ENCODE measurements at regions not wholly inside any gene's neighbourhood (a gene's known extent, or its start where the extent isn't known, plus 50 kb on each side); places are given as distances from the start of the nearest gene placed in this dataset.
A peak's percentile ranks its signal among the peaks of the same experiment; 100 is the strongest.
"Not testable (repeated sequence)": the region's sequence is repeated elsewhere in the genome, so short reads cannot be mapped to it uniquely, and the experiment has no call there.

GRCh38 chr9:72471096-72471495, 50.3 kb upstream of the TMC1 start:
- no peak for DNase-seq

DNA sequence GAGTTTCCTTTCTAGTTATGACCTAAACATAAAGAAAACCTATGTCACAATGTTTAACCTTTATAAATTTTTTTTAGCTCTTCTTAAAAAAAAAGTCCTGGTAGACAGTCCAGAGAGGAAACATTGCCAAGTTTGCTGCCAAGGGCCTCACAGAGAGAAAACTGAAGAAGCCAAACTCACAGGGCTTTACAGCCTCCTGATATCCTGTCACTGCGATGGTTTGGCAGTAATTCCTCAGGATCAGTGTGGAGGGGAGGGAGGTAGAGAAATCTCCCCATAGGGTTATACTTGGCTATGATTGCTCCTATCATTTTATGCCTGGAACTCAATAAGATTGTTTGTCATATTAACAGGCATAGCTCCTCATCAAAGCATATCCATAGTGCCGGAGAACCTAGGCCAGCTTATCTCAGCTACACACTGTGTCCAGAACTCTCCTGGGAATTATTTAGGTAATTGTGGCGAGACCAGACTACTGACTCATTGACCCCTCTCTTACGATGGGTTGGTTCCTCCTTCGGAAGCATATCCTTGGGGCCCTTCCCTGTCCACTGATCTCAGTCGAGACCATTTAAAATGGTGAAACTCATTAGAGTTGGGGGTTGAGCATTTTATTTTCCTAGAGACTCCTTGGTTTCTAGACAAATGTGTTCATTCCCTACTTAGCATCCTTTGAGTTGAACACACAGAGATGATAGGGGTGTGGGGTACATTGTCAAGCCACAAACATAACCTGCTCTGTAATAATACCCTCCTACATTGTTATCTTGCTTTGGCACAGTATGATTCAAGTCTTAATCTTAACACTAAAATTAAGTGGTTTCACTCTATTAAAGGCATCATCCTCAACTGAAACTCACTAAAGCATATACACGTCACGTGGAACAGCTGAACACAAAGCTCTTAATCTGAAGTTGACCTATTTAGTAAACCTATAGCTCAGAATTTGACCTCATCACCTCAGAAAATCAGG, 53.4 kb upstream of the TMC1 start:
- DNase-seq = no peak

GRCh38 chr9:72465593-72465984, 55.8 kb upstream of the TMC1 start:
- no peak for DNase-seq

DNA sequence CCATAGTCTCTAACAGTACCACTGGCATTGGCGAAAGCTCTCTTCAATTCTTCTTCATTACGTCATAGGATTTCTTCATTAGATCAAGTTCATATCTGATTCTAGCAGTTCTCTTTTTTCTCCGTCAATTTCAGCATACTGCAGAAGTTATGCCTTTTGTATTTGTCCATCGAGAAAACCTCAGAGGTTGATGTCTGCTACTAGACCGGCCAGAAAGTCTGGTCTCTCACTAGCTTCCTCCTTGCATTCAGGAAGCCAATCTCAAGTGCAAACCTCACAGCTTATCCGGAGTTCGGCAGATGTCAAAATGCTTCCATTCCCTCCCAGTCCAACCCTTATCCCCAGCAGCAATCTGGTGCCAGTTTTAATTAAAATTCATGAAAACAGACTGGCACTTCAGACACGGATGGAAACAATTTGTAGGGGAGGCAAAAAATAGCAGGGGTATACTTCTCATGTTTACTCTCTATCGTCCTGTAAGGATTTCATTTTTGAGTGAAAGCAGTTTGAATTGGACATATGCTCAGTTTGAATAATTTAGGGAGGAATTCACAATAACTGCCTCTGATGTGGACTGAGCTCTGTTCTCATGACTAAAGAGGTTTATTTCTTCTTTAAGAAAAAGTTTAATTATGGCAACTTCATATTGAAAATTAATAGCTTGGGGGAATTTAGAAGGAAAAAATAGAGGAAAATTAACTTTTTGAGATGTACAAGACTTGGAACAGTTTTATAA, 56.4 kb upstream of the TMC1 start:
- DNase-seq = peak; percentile 65

DNA sequence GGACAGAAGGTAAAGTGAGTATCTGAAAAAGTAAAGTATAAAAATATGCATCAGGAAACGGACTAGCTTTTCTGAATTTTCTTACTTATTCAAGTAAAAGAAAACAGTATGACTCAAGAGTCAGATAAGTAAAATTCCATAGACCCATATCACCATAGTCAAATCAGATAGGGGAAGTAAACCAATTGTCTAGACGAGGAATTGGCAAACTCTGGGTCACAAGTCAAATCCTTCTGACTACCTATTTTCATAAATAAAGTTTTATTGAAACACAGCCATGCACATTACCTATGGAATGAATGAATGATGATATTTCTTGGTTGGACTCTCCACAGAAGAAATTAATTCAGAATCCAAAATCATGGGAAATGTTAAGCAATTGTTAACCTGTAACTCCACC, 59.1 kb upstream of the TMC1 start:
- no peak for DNase-seq

- DNase-seq = no peak
Measured at GRCh38 chr9:72460342-72461312, 60.8 kb upstream of the TMC1 start.

- no peak for DNase-seq
Measured at GRCh38 chr9:72459308-72459707, 62.1 kb upstream of the TMC1 start.

- no peak for DNase-seq
Measured at GRCh38 chr9:72458153-72458552, 63.3 kb upstream of the TMC1 start.

DNA sequence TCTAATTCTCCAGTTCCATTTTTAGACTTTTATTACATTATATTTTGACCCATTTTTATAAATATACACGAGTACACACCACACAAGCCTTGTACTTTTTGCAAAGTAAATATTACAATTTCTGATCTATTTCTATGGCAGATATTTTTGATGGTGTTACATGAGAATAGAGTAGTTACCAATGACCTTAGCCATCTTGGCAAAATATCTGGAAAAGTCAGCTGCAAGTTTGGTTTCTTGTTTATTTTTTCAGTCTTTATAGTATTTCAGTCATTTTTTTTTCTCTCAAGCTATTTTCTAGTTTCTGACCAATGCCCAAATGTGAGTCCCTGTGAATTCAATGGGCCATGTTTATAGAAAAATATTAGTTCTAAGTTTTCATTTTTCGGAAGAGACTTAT, 64.0 kb upstream of the TMC1 start:
- no peak for DNase-seq

GRCh38 chr9:72454871-72455491, 66.4 kb upstream of the TMC1 start:
- DNase-seq = no peak

DNA sequence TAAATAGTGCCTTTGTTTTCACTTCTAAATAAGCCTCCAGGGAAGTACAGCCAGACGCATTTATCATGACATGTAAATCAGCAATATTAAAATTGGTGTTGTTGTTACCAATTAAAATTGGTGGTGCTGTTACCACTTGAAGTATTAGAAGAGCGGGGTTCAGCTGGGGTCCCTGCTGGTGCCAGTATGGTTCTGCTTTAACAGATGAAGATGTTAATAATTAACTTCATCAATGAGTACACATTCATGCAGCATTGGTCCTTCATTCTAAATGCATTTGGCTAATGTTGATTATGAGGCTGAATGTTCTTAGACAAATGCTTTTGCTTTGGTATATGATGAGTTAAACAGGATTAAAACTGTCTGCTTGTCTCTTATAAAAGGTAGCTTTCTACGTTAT, 67.6 kb upstream of the TMC1 start:
- no peak for DNase-seq

DNA sequence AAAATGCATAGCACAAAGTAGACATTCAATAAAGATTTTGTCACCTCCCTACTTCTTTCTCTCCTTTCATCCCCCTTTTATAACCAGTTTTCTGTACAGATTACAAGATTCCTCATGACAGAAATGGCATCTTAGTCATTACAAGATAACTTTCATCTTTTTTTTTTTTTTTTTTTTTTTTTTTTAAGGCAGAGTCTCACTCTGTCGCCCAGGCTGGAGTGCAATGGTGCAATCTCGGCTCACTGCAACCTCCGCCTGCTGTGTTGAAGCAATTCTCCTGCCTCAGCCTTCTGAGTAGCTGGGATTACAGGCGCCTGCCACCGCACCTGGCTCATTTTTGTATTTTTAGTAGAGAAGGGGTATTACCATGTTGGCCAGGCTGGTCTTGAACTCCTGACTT, 75.2 kb upstream of the TMC1 start:
- DNase-seq = not testable (repeated sequence)

GRCh38 chr9:72445306-72445995, 76.0 kb upstream of the TMC1 start:
- no peak for DNase-seq

GRCh38 chr9:72444435-72444834, 77.0 kb upstream of the TMC1 start:
- no peak for DNase-seq

DNA sequence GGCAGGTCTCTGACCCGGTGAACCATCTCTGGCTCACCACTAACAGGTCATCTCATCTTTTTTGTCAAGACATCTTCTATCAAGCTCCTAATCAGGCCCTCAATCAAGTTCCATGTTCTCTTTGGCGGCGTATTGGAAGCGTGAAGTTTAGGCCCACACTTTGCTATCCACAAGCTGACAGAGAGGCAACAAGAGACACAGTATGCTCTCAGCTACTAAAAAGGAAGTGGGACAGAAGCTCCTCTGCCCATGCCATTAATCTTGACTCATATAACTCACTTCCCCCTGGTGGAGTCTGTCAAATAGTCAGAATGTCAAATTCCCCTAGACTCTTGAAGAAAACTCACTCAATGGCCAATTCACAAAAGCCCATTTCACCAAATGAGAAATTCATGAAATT, 77.6 kb upstream of the TMC1 start:
- no peak for DNase-seq

DNA sequence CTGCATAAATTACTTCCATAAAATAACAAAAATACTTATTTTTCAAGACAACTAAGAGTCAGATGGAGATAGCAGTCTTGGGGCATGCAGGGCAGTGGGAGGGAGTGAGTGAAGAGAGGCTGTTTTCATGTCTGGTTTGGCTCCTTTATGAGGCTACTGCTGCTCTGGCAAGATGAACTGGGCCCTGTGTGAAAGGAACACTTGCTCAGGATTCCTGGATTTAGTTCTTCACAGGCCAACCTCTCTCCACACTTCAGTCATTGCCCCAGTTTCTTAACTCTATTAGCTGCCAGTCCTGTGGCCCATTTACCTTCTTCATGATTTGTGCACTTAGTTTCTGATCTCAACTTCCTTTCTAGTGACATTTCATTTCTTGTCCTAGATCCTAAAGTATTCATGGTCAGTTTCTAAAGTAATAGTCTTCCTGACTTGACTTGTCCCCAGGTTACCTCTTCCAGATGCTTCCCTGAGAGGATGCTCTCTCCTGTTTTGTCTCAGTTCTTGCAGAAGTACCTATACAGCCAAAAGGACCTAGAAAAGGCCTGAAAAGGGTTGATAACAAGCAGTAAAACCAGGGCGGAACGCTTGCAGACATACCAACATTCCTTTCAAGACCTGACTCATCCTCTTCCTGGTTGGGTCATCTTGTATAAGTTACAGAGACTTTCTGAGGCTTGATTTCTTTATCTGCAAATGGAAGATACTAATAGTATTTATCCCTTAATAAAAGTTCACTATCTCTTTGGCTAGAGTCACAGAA, 77.0 kb upstream of the ZFAND5 start:
- DNase-seq = no peak

GRCh38 chr9:72440992-72441847, 76.2 kb upstream of the ZFAND5 start:
- DNase-seq = no peak

DNA sequence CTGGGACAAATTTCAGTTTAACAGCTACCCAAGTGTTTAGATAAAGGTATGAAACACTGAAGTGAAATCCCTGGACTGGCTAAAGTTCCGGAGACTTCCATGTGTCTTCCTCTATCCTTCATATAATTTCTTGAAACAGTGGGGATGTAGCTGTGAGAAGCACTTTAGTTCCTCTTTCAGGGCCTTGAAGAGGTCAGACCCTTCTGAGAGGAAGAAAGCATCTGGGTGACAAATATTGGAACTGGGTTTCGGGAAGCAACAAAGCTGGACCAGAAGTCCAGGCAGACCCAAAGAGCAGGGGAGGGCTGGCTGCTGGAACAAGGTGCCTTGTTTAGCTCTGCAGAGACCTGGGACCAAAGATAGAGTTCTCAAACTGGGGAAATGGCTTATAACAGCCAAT, 75.4 kb upstream of the ZFAND5 start:
- DNase-seq = no peak

- DNase-seq = not testable (repeated sequence)
Measured at GRCh38 chr9:72433616-72434267, 68.7 kb upstream of the ZFAND5 start.

DNA sequence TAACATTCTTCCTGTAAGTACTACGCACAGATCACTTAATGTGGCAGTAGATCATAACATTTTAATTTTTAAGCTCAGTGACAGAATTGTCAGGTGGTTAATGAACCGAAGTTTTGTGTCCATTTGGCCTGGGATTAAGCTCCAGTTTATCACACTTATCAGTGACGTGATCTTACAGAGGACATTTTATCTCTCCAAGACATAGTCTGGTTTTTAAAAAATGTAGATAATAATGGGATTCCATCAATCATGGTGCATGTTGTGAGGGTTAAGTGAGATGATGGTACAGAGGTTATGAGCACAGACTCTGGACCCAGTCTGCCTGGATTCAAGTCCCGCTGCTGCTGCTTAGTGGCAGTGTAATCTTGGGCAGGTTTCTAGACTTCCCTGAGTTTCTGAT, 66.0 kb upstream of the ZFAND5 start:
- DNase-seq = no peak

All from NCI-H524 treated with DMSO at 0.1 percent for 48 hours (cell line).